WERI-Rb-1 (cell line): ENCODE measurements at regions not wholly inside any gene's neighbourhood (a gene's known extent, or its start where the extent isn't known, plus 50 kb on each side); places are given as distances from the start of the nearest gene placed in this dataset.

Experiments
- DNase-seq: peaks from one replicate; pipeline ENCODE4 v3.0.0-alpha.2; 2020
- H3K27ac ChIP-seq: fragments of 250-450 bp; sonication (Bioruptor Pico); 2 replicates; pipeline ENCODE4 v1.5.1; 2020; ENCODE audit warnings: mild to moderate bottlenecking, moderate library complexity
- H3K27me3 ChIP-seq: fragments of 250-450 bp; sonication (Bioruptor Pico); 2 replicates; pipeline ENCODE4 v1.5.1; 2021; ENCODE audit warnings: mild to moderate bottlenecking, low read depth, moderate library complexity; ENCODE audit not compliant: insufficient read depth, severe bottlenecking
- H3K36me3 ChIP-seq: fragments of 250-450 bp; sonication (Bioruptor Pico); 2 replicates; pipeline ENCODE4 v1.5.1; 2020; ENCODE audit warnings: mild to moderate bottlenecking, moderate library complexity
- H3K4me3 ChIP-seq: 2 replicates; pipeline ENCODE4 v1.5.1; 2011; ENCODE audit warnings: low read depth, mild to moderate bottlenecking, control low read depth, low read length
- H3K9me3 ChIP-seq: fragments of 250-450 bp; sonication (Bioruptor Pico); 2 replicates; pipeline ENCODE4 v1.5.1; 2021; ENCODE audit warnings: mild to moderate bottlenecking, moderate library complexity; ENCODE audit not compliant: severe bottlenecking
- CTCF ChIP-seq: IDR thresholded peaks from 2 replicates; pipeline ENCODE4 v1.5.1; 2011; ENCODE audit warnings: low read depth, mild to moderate bottlenecking, control low read depth, inconsistent platforms, low read length

DNA sequence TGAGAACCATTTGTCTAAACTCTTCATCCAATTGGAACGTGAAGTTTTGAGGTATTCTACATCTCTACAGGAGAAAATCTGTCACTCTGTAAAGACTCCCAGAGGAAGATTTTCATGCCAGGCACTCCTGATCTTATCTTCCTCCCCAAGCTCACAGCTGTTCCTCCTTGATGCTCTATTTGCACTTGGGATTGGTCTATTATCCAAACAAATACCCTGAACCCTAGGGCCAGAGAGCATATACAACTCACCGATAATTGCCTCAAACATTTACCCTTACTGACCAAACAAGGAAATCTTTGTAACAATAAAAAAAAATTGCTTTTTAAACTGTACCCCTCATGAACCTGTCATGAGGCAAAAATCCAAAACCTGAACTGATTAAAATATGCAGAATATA, 372.7 kb downstream of the SH2D1A start:
- Histone ChIP-seq H3K27ac (no peak overlapping the region), H3K9me3 (no peaks in the 10 kb centered on the region), H3K4me3 (no peak overlapping the region), H3K36me3 (no peaks in the 10 kb centered on the region), H3K27me3 (peaks cover 12% of the 10 kb centered on the region)
- no peak for TF ChIP-seq CTCF
- no peak for DNase-seq

DNA sequence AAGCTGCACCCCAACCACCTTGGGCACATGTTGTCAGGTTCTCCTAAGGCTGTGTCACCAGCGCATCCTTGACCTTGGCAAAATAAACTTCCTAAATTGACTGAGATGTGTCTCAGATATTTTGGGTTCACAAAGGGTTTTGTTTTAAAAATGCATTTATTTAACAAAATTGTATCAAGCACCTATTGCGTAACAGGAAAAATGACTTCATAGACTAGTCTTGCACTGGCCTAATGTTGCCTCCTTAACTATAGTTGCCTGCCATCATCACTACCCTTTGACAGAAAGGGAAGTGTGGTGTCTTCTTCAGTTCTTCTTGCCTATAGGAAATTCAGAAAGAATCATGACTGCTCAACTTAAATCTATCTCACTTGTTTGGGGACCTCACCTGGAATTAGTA, 374.2 kb downstream of the SH2D1A start:
- TF ChIP-seq CTCF, result no peak
- no peaks in the 10 kb centered on the region for H3K36me3 ChIP-seq
- DNase-seq, result no peak
- H3K9me3 ChIP-seq, result no peaks in the 10 kb centered on the region
- H3K4me3 ChIP-seq, result no peak overlapping the region
- peaks cover 19% of the 10 kb centered on the region for H3K27me3 ChIP-seq
- no peak overlapping the region for H3K27ac ChIP-seq

DNA sequence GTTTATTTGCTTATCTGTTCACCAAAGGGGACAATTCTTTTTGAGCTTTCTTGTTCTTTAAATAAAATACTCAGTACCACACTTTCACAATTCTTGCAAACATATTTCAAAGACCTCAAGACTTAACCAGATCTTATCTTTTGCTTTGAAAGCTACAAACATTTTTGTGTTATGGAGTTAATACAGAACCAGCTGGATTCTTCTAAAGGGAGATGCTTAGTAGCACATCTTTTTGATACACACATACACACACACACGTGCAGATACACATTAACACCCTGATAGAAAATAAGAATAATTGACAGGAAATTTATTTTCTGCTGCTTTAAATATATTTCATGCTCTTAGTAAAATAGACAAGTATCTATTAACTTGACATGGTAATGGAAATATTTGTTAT, 379.1 kb downstream of the SH2D1A start:
- Histone ChIP-seq H3K4me3 (no peak overlapping the region), H3K36me3 (no peaks in the 10 kb centered on the region), H3K9me3 (no peaks in the 10 kb centered on the region), H3K27me3 (peaks cover 38% of the 10 kb centered on the region), H3K27ac (no peak overlapping the region)
- DNase-seq, result no peak
- TF ChIP-seq CTCF, result no peak

DNA sequence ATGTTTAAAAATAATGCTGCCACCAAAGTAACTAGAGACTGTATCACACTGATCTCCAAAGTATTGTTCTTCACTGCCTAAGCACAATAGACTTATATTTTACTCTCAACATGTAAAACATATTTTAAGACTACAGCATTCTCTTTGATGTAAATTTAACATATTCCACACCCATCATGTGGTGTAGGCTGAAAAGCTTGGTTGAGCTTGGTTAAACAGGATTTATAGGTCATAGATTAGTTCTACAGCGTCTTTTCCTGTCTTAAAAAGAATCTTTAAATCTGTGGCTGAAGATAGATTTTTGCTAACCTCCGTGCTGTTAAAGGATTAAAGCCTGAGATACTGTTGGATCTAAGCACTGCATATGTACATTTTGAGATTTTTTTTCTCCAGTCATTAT, 379.9 kb downstream of the SH2D1A start:
- no peak for TF ChIP-seq CTCF
- Histone ChIP-seq H3K36me3 (no peaks in the 10 kb centered on the region), H3K27me3 (peaks cover 44% of the 10 kb centered on the region), H3K9me3 (no peaks in the 10 kb centered on the region), H3K4me3 (no peak overlapping the region), H3K27ac (no peak overlapping the region)
- no peak for DNase-seq

- Histone ChIP-seq H3K36me3 (no peaks in the 10 kb centered on the region), H3K4me3 (no peak overlapping the region), H3K9me3 (no peaks in the 10 kb centered on the region), H3K27me3 (peaks cover 47% of the 10 kb centered on the region), H3K27ac (no peak overlapping the region)
- no peak for DNase-seq
- no peak for TF ChIP-seq CTCF
Measured at GRCh38 chrX:124726881-124727280, 380.5 kb downstream of the SH2D1A start.

- Histone ChIP-seq H3K27ac (no peak overlapping the region), H3K9me3 (no peaks in the 10 kb centered on the region), H3K36me3 (no peaks in the 10 kb centered on the region), H3K27me3 (peaks cover 22% of the 10 kb centered on the region), H3K4me3 (no peak overlapping the region)
- no peak for DNase-seq
- TF ChIP-seq CTCF, result no peak
Measured at GRCh38 chrX:124736553-124737270, 390.3 kb downstream of the SH2D1A start.
